ENCODE measurements at regions not wholly inside any gene's neighbourhood (a gene's known extent, or its start where the extent isn't known, plus 50 kb on each side); places are given as distances from the start of the nearest gene placed in this dataset.
"Not testable (repeated sequence)": the region's sequence is repeated elsewhere in the genome, so short reads cannot be mapped to it uniquely, and the experiment has no call there.

DNA sequence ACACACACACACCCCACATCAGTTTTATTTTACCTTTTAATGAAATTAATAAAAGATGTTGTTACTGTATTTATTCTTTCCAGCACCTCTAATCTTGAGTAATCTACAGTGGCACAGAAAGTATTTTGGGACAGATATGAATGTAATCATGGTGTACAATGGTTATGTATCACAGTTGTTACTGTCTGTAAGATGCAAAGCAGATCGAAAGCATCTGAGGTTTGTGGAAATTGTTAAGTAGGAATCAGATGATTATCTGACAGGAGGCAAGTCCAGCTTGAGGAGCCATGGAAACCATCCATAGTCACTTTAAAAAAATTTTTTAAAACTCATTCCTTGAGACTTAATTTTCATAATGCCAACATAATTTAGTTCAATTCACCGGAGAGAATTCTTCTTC is 636.3 kb upstream of the MARCKS start:
- Histone ChIP-seq H3K27me3 (no peaks in the 10 kb centered on the region), H3K4me3 (ENCODE audit: low read depth, low read length) (no peak overlapping the region), H3K4me1 (no peaks in the 10 kb centered on the region), H3K36me3 (no peaks in the 10 kb centered on the region), H3K9me3 (no peaks in the 10 kb centered on the region)
- DNase-seq: no peak
- TF ChIP-seq CTCF (IDR thresholded peaks at IDR 0.05; ENCODE audit: low read depth, low read length): no peak

GRCh38 chr6:113221850-113222249 is 635.3 kb upstream of the MARCKS start:
- DNase-seq: peak; percentile 10

GRCh38 chr6:113246186-113246585 is 611.0 kb upstream of the MARCKS start:
- no peak for DNase-seq
- TF ChIP-seq CTCF (IDR thresholded peaks at IDR 0.05; ENCODE audit: low read depth, low read length): no peak
- no peaks in the 10 kb centered on the region for H3K36me3 ChIP-seq
- H3K9me3 ChIP-seq: no peaks in the 10 kb centered on the region
- H3K27me3 ChIP-seq: no peaks in the 10 kb centered on the region
- H3K4me1 ChIP-seq: no peaks in the 10 kb centered on the region
- H3K4me3 ChIP-seq (ENCODE audit: low read depth, low read length): no peak overlapping the region

More at GRCh38 chr6:113221850-113222249, 635.3 kb upstream of the MARCKS start:
- H3K4me3 ChIP-seq (ENCODE audit: low read depth, low read length): no peak overlapping the region
- H3K4me1 ChIP-seq: no peaks in the 10 kb centered on the region
- no peaks in the 10 kb centered on the region for H3K36me3 ChIP-seq
- no peaks in the 10 kb centered on the region for H3K9me3 ChIP-seq
- no peaks in the 10 kb centered on the region for H3K27me3 ChIP-seq
- no peak for TF ChIP-seq CTCF (IDR thresholded peaks at IDR 0.05; ENCODE audit: low read depth, low read length)

DNA sequence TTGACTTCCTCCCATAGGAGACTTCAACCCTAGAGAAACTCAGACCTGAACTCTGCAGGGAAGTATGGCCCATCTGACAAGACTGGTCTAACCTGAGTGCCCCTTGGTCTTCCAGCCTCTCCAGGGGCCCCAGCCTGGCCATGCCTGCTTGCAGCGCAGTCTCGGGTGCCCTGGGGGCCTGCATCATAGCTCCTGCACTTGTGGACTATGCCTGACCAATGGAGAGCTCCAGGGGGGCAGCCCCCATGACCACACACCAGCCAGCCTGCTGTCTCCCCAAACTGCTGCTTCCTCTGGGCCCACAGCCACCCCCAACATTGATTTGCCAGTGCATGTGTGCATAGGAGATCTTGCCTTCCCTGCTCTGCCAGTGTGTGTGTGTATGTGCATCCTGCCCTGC is 608.6 kb upstream of the MARCKS start:
- H3K9me3 ChIP-seq: no peaks in the 10 kb centered on the region
- no peak for TF ChIP-seq CTCF (IDR thresholded peaks at IDR 0.05; ENCODE audit: low read depth, low read length)
- no peaks in the 10 kb centered on the region for H3K36me3 ChIP-seq

DNA sequence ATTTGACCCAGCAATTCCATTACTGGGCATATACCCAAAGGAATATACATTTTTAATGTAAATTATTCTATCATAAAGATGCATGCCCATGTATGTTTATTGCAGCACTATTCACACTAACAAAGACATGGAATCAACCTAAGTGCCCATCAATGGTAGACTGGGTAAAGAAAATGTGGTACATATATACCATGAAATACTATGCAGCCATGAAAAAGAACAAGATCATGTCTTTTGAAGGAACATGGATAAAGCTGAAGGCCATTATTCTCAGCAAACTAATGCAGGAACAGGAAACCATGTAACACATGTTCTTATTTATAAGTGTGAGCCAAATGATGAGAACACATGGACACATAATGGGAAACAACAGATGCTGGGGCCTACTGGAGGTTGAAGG is 603.0 kb upstream of the MARCKS start:
- H3K27me3 ChIP-seq; DNase-seq; H3K36me3 ChIP-seq; H3K4me1 ChIP-seq; H3K4me3 ChIP-seq (ENCODE audit: low read depth, low read length); H3K9me3 ChIP-seq: not testable (repeated sequence)

More for the DNA sequence above, 608.6 kb upstream of the MARCKS start:
- Histone ChIP-seq H3K4me1 (no peaks in the 10 kb centered on the region), H3K27me3 (no peaks in the 10 kb centered on the region), H3K4me3 (ENCODE audit: low read depth, low read length) (no peak overlapping the region)
- DNase-seq: no peak

DNA sequence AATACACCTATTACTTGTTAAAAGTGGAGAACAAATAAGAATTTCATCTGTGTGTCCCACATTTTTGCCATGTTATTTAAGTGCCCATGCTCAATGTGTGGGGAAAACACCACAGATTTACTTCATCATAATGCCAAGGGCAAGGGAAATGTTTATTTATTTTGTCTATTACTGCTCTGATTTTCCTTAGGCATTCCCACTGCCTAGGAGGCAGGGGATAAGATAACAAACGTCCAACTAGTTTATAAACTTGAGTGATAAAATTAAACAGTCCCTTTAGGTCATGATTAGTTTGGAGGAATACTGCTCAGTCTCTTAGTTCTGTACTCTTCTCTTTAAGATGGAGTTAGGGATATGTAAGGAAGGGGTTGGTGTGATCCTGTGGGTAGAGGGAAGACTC is 598.4 kb upstream of the MARCKS start:
- no peak for TF ChIP-seq CTCF (IDR thresholded peaks at IDR 0.05; ENCODE audit: low read depth, low read length)
- Histone ChIP-seq H3K36me3 (no peaks in the 10 kb centered on the region), H3K9me3 (no peaks in the 10 kb centered on the region), H3K4me3 (ENCODE audit: low read depth, low read length) (no peak overlapping the region), H3K27me3 (no peaks in the 10 kb centered on the region), H3K4me1 (no peaks in the 10 kb centered on the region)
- DNase-seq: no peak

GRCh38 chr6:113271437-113271836 is 585.7 kb upstream of the MARCKS start:
- no peaks in the 10 kb centered on the region for H3K27me3 ChIP-seq
- H3K4me1 ChIP-seq: no peaks in the 10 kb centered on the region
- no peak for TF ChIP-seq CTCF (IDR thresholded peaks at IDR 0.05; ENCODE audit: low read depth, low read length)
- DNase-seq: no peak
- no peaks in the 10 kb centered on the region for H3K36me3 ChIP-seq
- no peak overlapping the region for H3K4me3 ChIP-seq (ENCODE audit: low read depth, low read length)
- H3K9me3 ChIP-seq: peaks cover 2% of the 10 kb centered on the region; the same call in 1 of the 2 replicates
